Activated naive CD8-positive, alpha-beta T cell treated with anti-CD3 and anti-CD28 coated beads, Interleukin-2, amount 50 U/mL, for 24 hours (primary cell): ENCODE measurements at regions not wholly inside any gene's neighbourhood (a gene's known extent, or its start where the extent isn't known, plus 50 kb on each side); places are given as distances from the start of the nearest gene placed in this dataset.
A peak's percentile ranks its signal among the peaks of the same experiment; 100 is the strongest.

Experiments
- ATAC-seq: fragments of 150-1000 bp; cut with Tn5 transposase; one replicate; pipeline ENCODE4 v1.10.0; 2021
- DNase-seq: peaks from one replicate; pipeline ENCODE4 v3.0.0; 2021
- H3K27ac Mint-ChIP-seq: one replicate; pipeline ENCODE4 v1.8.0; 2021; ENCODE audit warnings: mild to moderate bottlenecking, mixed read lengths
- H3K27me3 Mint-ChIP-seq: one replicate; pipeline ENCODE4 v1.8.0; 2021; ENCODE audit warnings: mixed read lengths
- H3K36me3 Mint-ChIP-seq: one replicate; pipeline ENCODE4 v1.8.0; 2021; ENCODE audit warnings: low read depth, mixed read lengths
- H3K4me1 Mint-ChIP-seq: one replicate; pipeline ENCODE4 v1.8.0; 2021; ENCODE audit warnings: mixed read lengths
- H3K4me3 Mint-ChIP-seq: one replicate; pipeline ENCODE4 v1.8.0; 2021; ENCODE audit warnings: mild to moderate bottlenecking, moderate library complexity, mixed read lengths
- H3K9me3 Mint-ChIP-seq: one replicate; pipeline ENCODE4 v1.8.0; 2021; ENCODE audit warnings: mixed read lengths

DNA sequence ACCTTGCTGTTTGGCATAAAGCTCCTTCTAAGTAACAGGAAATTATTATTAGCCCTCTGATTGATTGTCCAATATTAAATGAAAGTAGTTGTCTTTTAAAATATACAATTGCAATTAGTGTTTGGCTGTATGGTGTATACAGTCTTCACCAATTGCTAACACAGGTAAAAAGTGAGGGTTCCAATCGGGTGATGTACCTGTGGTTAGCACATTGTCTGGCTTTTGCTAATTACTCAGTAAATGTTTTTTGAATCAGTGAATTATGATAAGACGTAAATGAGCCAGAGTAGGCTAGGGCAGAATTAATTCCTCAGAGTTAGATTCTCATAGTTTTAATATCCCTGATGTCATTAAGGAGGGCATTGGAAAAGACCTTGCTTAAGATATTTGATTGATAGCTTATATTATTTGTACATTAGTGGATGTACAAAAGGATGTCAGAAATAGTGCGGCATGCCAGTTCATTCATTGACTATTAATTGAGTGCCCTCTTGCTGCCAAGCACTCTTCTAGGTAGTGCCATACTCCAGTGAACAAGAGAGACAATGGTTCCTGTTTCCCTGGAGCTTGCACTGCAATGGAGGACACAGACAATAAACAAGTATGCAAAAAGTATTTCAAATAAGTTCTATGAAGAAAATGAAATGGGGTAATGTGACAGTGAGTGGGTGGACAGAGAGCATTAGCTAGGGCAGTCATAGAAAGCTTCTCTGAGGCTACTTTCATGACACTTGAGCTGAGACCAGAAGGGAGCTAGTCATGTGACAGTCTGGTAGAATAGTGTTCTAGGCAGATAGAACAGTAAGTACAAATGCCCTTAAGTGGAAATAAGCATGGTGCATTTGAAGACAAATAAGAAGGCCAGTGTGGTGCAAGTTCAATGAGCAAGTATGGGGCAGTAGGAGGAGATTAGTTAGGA lies 205.9 kb upstream of the CASK start:
- DNase-seq, result no peak
- no peak for ATAC-seq
- H3K4me3 Mint-ChIP-seq, result no peak overlapping the region
- H3K9me3 Mint-ChIP-seq, result no peaks in the 10 kb centered on the region
- peaks cover 46% of the 10 kb centered on the region for H3K4me1 Mint-ChIP-seq
- H3K27ac Mint-ChIP-seq, result no peak overlapping the region
- H3K36me3 Mint-ChIP-seq, result no peaks in the 10 kb centered on the region
- no peaks in the 10 kb centered on the region for H3K27me3 Mint-ChIP-seq

DNA sequence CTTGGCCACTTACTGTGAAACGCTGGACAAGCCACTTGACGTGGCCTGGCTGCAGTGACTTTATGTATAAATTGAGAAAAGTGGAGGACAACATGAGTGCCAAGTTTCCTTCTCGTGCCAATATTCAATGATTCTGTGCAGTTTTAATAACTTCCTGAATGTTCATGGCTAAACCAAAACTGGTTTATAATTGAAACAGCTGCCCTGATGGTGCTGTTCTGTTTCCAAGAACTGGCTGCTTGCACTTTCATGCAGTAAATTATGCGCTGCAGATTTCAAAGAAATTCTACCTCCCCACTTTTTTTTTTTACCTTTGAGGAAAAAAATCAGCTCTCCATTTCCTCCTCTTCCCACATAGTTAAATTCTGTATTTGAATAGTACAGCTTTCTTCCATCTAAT lies 205.2 kb upstream of the CASK start:
- ATAC-seq (no peak), DNase-seq (no peak)
- Mint-ChIP-seq H3K9me3 (no peaks in the 10 kb centered on the region), H3K27me3 (no peaks in the 10 kb centered on the region), H3K27ac (peak overlapping the region; percentile 46), H3K4me1 (peaks cover 46% of the 10 kb centered on the region), H3K36me3 (no peaks in the 10 kb centered on the region), H3K4me3 (no peak overlapping the region)

DNA sequence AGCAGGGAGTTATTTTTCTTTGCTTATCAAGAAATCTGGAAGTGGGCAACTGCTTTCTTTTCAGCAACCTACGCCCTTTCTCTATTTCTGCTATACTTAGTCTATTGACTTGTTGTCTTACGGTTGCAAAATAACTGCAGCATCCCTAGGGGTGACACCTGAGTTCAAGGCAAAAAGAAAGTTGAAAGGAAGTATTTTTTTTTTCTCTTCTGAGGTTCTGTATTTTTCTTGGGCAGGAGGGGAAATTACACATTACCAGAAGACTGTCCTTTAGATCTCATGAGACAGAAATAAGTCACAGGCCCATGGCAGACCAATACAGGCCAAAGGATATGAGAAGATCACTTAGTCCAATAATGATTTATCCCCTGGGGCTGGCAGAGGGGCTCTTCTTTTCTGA lies 204.7 kb upstream of the CASK start:
- H3K4me1 Mint-ChIP-seq, result peaks cover 46% of the 10 kb centered on the region
- peak; percentile 59 for ATAC-seq
- H3K27me3 Mint-ChIP-seq, result no peaks in the 10 kb centered on the region
- H3K36me3 Mint-ChIP-seq, result no peaks in the 10 kb centered on the region
- H3K27ac Mint-ChIP-seq, result peak overlapping the region; percentile 46
- H3K4me3 Mint-ChIP-seq, result no peak overlapping the region
- H3K9me3 Mint-ChIP-seq, result no peaks in the 10 kb centered on the region
- no peak for DNase-seq

DNA sequence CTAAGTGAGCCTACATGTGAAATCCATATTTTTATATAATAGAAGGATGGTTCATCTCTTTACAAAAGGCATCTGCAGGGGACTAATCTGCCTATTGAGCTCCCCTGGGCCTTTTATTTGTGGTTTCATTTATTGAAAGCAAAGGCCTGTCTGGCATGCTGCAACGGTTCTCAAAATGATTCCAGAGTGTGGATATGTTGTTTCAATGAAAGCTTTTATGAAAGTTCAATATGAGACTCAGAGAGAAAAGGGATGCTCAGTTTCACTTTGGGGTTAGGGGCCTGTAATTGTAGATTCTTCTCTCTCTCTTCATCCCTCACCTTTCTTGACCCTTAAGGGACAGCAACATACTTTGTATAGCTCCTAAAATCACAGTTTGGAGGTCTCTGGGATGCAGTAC lies 204.2 kb upstream of the CASK start:
- no peak for DNase-seq
- Mint-ChIP-seq H3K9me3 (no peaks in the 10 kb centered on the region), H3K36me3 (no peaks in the 10 kb centered on the region), H3K27me3 (no peaks in the 10 kb centered on the region), H3K4me3 (no peak overlapping the region), H3K27ac (no peak overlapping the region), H3K4me1 (peaks cover 46% of the 10 kb centered on the region)
- no peak for ATAC-seq

DNA sequence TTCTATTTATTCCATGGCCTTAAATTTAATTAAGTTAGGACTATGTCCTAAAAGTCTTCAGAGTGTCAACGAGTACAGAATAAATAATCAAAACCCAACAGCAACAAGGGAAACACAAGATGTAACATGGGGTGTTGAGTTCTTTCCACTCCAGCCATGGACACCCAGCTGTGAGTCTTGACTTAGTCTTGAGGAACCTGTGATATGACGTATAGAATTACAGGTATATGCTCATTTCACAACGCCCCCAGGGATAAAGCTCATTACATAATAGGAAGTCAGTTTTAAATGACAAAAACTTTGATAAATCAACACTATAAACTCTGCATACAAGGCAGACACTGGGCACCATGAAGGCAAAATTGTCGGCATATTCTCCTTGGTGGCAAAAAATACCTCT lies 200.0 kb upstream of the CASK start:
- no peak overlapping the region for H3K27ac Mint-ChIP-seq
- H3K9me3 Mint-ChIP-seq, result no peaks in the 10 kb centered on the region
- no peak overlapping the region for H3K4me3 Mint-ChIP-seq
- ATAC-seq, result no peak
- H3K27me3 Mint-ChIP-seq, result no peaks in the 10 kb centered on the region
- H3K4me1 Mint-ChIP-seq, result peaks cover 22% of the 10 kb centered on the region
- no peak for DNase-seq
- H3K36me3 Mint-ChIP-seq, result no peaks in the 10 kb centered on the region

DNA sequence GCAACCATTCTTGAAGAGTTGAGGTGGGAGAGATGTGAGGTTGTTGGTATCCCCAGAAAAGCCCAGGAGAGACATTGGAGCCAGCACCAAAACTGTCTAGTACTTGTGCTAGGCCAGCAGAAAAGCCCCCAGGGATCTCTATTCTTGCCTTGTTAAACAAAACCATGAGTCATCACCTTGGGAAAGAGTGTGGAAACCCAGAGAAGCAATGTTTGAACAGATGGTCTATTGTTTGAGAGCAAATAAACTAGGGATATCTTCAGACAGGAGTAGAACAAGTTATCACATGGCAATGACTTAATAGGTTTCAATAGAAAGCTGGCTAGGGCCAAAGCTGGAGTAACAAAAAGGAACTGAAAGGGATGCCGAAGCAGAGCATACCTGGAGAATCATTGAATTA lies 195.7 kb upstream of the CASK start:
- H3K27ac Mint-ChIP-seq, result no peak overlapping the region
- no peak overlapping the region for H3K4me3 Mint-ChIP-seq
- no peaks in the 10 kb centered on the region for H3K9me3 Mint-ChIP-seq
- no peaks in the 10 kb centered on the region for H3K27me3 Mint-ChIP-seq
- no peaks in the 10 kb centered on the region for H3K36me3 Mint-ChIP-seq
- H3K4me1 Mint-ChIP-seq, result no peaks in the 10 kb centered on the region
- DNase-seq (no peak), ATAC-seq (no peak)

DNA sequence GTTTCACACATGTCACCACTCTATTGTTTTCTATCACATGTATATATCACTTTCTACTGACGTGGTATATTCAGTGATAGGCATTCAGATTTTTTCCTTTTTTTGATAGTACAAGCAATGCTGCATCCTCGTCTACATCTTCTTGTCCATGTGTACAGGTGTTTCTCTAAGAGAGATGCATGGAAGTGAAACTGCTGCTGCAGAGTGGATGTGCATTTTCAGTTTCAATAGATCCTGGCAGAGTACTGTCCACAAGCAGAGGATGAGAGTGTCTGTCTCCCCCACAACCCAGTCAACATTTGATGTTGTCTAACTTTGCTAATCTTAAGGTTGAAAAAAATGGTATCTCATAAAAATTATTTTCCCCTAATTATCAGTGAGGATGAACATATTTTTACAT lies 194.0 kb upstream of the CASK start:
- no peak for ATAC-seq
- H3K36me3 Mint-ChIP-seq, result no peaks in the 10 kb centered on the region
- H3K9me3 Mint-ChIP-seq, result no peaks in the 10 kb centered on the region
- DNase-seq, result no peak
- no peak overlapping the region for H3K4me3 Mint-ChIP-seq
- H3K27me3 Mint-ChIP-seq, result no peaks in the 10 kb centered on the region
- no peak overlapping the region for H3K27ac Mint-ChIP-seq
- no peaks in the 10 kb centered on the region for H3K4me1 Mint-ChIP-seq

DNA sequence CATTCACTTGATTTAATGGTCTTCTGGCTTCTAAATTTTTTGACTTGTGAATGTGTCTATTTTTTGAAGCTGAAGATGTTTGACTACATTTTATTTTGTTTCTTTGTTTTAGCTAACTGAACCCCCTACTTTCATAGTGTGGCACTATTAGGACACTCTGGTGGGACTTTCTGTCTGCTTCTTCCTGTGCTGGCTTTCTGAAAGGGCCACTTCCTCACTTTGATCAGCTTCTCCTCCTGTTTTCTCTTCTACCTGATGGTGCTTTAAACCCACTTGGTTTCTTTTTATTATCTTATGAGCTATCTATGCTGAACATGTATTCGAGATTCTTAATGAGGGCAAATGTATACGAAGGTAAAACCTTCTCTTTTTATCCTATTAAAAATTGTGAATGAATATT lies 186.1 kb upstream of the CASK start:
- no peaks in the 10 kb centered on the region for H3K36me3 Mint-ChIP-seq
- ATAC-seq (no peak), DNase-seq (no peak)
- no peaks in the 10 kb centered on the region for H3K9me3 Mint-ChIP-seq
- H3K4me3 Mint-ChIP-seq, result no peak overlapping the region
- H3K27me3 Mint-ChIP-seq, result no peaks in the 10 kb centered on the region
- peaks cover 23% of the 10 kb centered on the region for H3K4me1 Mint-ChIP-seq
- H3K27ac Mint-ChIP-seq, result no peak overlapping the region

DNA sequence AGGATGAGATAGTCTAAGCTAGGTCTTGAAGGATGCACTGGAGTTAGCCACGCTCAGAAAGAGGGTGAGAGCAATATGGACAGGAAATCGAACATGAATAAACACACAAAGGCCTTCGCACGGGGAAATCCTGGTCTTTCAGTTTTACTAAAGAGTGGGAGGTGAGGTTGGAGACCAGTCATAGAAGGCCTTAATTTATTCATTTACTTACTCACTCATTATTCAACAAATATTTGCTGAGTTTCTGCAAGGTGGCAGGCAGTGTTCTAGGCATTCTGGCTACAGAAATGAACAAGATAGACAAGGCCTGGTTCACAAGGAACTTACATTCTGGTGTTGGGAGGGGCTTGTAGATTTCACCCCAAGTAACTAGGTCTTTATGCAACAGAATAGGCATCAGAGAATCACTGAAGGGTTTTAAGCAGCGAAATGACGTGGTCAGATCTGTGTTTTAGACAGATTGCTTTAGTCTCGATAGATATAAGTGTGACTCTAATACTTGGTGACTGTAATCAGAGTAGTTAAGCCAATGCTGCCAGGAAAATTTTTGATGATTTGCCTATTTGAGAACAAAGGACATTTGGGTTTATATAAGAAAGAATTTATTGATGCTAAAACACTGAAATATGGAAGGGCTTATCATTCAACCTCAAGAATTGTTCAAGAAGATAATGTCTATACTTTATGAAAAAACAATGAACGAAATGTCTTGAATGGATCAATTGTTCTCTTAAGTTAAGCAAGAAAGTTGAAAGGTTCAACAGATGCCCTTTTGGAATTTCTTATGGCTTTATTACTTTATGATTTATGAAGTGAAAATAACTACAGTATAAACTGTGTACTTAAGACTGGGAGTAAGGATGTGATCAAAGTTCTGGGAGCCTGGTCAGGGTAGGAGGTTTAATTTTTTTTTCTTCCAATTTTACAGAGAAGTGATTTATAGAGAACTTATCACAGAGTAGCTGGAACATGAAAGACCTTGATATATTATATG lies 184.4 kb upstream of the CASK start:
- no peaks in the 10 kb centered on the region for H3K36me3 Mint-ChIP-seq
- H3K9me3 Mint-ChIP-seq, result no peaks in the 10 kb centered on the region
- peaks cover 26% of the 10 kb centered on the region for H3K4me1 Mint-ChIP-seq
- DNase-seq, result no peak
- no peak overlapping the region for H3K4me3 Mint-ChIP-seq
- no peak overlapping the region for H3K27ac Mint-ChIP-seq
- no peaks in the 10 kb centered on the region for H3K27me3 Mint-ChIP-seq
- ATAC-seq, result peak; percentile 84

DNA sequence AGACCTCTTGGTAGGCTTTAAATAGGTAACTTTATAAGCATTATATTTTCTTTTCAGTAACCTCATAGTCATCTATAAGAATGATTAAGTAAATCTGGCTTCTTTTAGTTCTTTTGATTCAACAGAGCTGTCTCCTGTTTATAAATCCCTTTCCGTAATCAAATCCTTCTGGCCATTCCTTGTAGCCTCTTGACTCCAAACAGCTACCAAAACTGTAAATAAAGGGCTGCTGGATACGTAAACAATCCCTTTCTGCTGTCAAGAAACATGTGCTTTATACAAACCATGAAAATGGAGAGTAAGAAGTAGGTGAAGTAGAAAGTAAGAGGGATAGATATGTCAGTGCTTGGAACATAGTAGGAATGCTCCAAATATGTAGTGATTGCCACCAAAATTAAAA lies 183.2 kb upstream of the CASK start:
- ATAC-seq, result no peak
- no peak overlapping the region for H3K27ac Mint-ChIP-seq
- no peaks in the 10 kb centered on the region for H3K27me3 Mint-ChIP-seq

DNA sequence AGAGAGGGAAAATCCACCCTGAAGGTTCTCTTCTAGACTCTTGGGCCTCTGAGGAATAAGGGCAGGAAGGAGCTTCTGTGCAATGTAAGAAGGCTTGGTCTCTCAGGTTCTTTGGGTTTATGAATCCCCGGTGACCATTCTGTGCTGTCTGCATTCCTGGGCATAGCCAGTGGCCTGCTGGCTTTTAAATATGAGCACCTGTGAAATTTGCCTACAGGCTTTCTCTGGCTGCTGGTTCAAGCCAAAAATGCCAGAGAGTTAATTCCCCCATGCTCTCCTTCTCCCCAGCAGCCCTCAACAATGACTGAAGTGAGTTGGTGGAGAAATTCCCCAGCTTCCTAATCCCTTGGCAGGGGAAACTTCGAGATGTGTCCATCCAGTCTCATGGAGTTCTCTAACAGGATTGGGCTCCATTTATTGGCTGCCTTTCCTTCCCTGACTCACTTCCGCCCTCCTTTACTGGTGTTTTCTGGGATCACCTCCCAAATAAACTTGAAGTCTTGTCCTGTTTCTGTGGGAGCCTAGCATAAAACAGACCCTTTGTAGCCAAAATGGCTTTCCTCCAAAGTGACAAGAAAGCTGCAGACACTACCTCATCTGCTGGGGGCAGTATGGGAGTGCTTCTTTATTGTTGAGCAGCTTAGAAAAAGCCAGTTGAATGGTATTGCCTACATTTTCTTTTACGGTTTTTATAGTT lies 179.4 kb upstream of the CASK start:
- ATAC-seq, result no peak
- no peak overlapping the region for H3K27ac Mint-ChIP-seq
- peaks cover 10% of the 10 kb centered on the region for H3K4me1 Mint-ChIP-seq
- no peak for DNase-seq
- H3K27me3 Mint-ChIP-seq, result no peaks in the 10 kb centered on the region
- H3K36me3 Mint-ChIP-seq, result no peaks in the 10 kb centered on the region
- H3K4me3 Mint-ChIP-seq, result no peak overlapping the region
- H3K9me3 Mint-ChIP-seq, result no peaks in the 10 kb centered on the region

More for the DNA sequence above, 183.2 kb upstream of the CASK start:
- DNase-seq, result no peak
- no peak overlapping the region for H3K4me3 Mint-ChIP-seq
- no peaks in the 10 kb centered on the region for H3K36me3 Mint-ChIP-seq
- no peaks in the 10 kb centered on the region for H3K9me3 Mint-ChIP-seq
- peaks cover 26% of the 10 kb centered on the region for H3K4me1 Mint-ChIP-seq

DNA sequence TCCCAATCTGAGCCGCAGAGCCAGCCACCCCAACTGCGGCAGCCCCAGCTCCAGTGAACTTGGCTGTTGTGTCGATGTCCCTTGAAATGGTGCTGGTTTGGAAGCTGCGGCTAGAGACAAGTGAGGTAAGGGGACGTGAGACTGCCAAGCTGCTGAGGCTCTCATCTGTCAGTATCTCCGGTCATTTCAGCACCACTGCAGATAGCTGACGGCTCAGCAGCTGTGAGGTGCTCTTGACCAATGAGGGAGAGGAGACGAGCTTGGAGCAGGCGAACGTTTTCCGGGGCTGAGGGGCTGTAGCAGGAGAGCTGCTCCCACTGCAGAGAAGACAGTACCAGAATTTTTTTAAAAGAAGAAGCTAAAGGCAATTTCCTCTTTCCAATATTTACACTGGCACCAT lies 175.5 kb upstream of the CASK start:
- Mint-ChIP-seq H3K27ac (no peak overlapping the region), H3K36me3 (no peaks in the 10 kb centered on the region), H3K27me3 (no peaks in the 10 kb centered on the region), H3K4me1 (peaks cover 8% of the 10 kb centered on the region), H3K4me3 (no peak overlapping the region), H3K9me3 (no peaks in the 10 kb centered on the region)
- DNase-seq (no peak), ATAC-seq (no peak)

DNA sequence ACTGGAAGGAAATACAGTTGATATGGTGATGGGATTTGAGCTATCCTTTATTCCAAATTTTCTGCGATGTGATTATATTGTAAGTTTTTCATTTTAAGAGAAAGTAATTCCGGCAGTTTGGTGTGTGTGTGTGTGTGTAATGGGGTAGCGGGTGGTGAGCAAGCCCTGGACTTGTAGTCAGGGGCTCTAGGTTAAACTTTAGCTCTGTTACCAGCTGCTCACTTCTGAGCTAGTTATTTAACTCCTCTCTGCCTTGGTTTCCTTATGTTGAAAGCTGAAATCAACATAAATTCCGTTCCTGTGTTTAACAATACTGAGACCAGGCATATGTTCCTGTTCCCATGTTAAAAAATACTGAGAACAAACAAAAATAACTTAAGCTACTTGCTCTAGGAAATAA lies 174.1 kb upstream of the CASK start:
- Mint-ChIP-seq H3K4me1 (peaks cover 12% of the 10 kb centered on the region), H3K36me3 (no peaks in the 10 kb centered on the region), H3K4me3 (no peak overlapping the region), H3K27me3 (no peaks in the 10 kb centered on the region), H3K27ac (no peak overlapping the region), H3K9me3 (no peaks in the 10 kb centered on the region)
- ATAC-seq (no peak), DNase-seq (no peak)

DNA sequence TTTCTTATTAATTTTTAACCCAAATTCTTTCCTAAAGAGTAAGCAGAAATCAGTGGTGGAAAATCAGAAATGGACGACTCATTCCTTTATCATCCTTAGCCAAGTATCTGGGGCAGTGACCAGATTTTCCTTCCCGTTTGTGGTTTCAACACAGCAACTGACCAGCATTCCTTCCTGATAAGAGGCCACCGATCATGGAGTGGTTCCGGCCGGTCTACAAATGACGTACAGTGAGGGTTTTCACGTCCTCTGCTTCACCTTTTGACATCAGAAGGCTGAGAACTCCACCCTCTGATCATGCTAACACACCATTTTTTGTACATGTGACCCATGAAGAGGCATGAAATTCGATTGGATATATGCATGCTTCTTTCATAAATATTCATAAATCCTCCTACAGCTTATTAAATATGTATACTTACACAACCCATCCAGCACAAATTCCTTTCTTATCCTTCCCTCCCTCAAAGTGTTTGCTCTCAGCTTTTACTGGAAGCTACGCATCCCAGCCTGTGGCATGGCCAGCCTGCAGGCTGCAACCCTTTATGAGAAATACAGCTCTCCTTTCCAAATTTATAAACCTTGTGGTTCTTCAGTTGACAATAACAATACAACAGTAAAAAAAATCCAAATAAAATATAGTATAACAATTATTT lies 173.0 kb upstream of the CASK start:
- Mint-ChIP-seq H3K4me3 (no peak overlapping the region), H3K27ac (no peak overlapping the region), H3K4me1 (peaks cover 12% of the 10 kb centered on the region), H3K9me3 (no peaks in the 10 kb centered on the region), H3K36me3 (no peaks in the 10 kb centered on the region), H3K27me3 (no peaks in the 10 kb centered on the region)
- ATAC-seq (no peak), DNase-seq (no peak)
